ENCODE measurements at regions not wholly inside any gene's neighbourhood (a gene's known extent, or its start where the extent isn't known, plus 50 kb on each side); places are given as distances from the start of the nearest gene placed in this dataset.
"Not testable (repeated sequence)": the region's sequence is repeated elsewhere in the genome, so short reads cannot be mapped to it uniquely, and the experiment has no call there.

- no peak overlapping the region for H3K4me3 ChIP-seq
- no peak overlapping the region for H3K27ac ChIP-seq (ENCODE audit: low read depth in 1 of 2, low read length in 1 of 2)
- ATAC-seq (ENCODE audit: insufficient read depth, low FRiP score), result no peak
- H3K4me1 ChIP-seq (ENCODE audit: control insufficient read depth in 5 of 5, insufficient read depth in 5 of 5, low read length in 5 of 5), result peaks cover 0 to 22% (median 9%) of the 10 kb centered on the region in 5 donors
- no peak overlapping the region for H3K9ac ChIP-seq (ENCODE audit: insufficient read depth in 1 of 2, low read length in 2 of 2)
- peak in 2 of 3 donors; percentile 5 to 6 for DNase-seq
- no peaks in the 10 kb centered on the region for H3K9me3 ChIP-seq (ENCODE audit: control insufficient read depth in 4 of 4, insufficient read depth in 3 of 4, low read length in 3 of 4)
- H3K27me3 ChIP-seq (ENCODE audit: control insufficient read depth in 3 of 3, insufficient read depth in 3 of 3, low read length in 2 of 3), result no peaks in the 10 kb centered on the region
- H3K36me3 ChIP-seq (ENCODE audit: control insufficient read depth in 4 of 4, insufficient read depth in 4 of 4, low read length in 4 of 4), result peaks cover 0 to 3% (median 0%) of the 10 kb centered on the region in 4 donors
- WGBS, 2 donors, result 75 to 84% methylated on average over 2 of the region's 2 CpGs
- TF ChIP-seq CTCF (IDR thresholded peaks at IDR 0.05; ENCODE audit: control extremely low read depth, extremely low read depth), result no peak
Measured at GRCh38 chr4:158122501-158122900, 50.3 kb downstream of the GASK1B start.

DNA sequence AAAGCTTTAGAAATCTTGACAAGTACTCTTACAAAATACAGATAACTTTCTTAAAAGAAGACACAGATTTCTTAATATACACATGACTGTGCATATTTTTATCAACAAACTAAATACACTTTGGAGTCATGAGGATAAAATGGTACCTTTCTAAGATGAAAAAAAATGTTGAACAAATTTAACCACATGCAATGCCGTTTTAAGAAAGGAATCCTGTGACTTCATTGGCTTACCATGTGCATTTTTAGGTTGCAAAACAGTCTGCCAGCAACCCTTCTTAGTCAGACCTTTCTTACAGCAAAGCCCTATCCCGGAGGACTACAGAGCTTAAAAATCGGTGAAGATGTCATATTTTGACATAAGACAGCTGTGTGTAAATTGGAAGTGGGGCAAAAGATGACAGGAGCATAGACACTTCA, 51.7 kb downstream of the GASK1B start:
- peaks cover 0 to 22% (median 9%) of the 10 kb centered on the region in 5 donors for H3K4me1 ChIP-seq (ENCODE audit: control insufficient read depth in 5 of 5, insufficient read depth in 5 of 5, low read length in 5 of 5)
- H3K27ac ChIP-seq (ENCODE audit: low read depth in 1 of 2, low read length in 1 of 2), result peak overlapping the region in 1 of 2 donors; percentile 45
- no peaks in the 10 kb centered on the region for H3K9me3 ChIP-seq (ENCODE audit: control insufficient read depth in 4 of 4, insufficient read depth in 3 of 4, low read length in 3 of 4)
- no peaks in the 10 kb centered on the region for H3K36me3 ChIP-seq (ENCODE audit: control insufficient read depth in 4 of 4, insufficient read depth in 4 of 4, low read length in 4 of 4)
- H3K27me3 ChIP-seq (ENCODE audit: control insufficient read depth in 3 of 3, insufficient read depth in 3 of 3, low read length in 2 of 3), result no peaks in the 10 kb centered on the region
- WGBS, 2 donors, result 37 to 51% methylated on average over 3 of the region's 3 CpGs
- no peak overlapping the region for H3K9ac ChIP-seq (ENCODE audit: insufficient read depth in 1 of 2, low read length in 2 of 2)
- no peak for TF ChIP-seq CTCF (IDR thresholded peaks at IDR 0.05; ENCODE audit: control extremely low read depth, extremely low read depth)
- ATAC-seq (ENCODE audit: insufficient read depth, low FRiP score), result peak; percentile 75
- no peak overlapping the region for H3K4me3 ChIP-seq
- peak in 2 of 3 donors; percentile 39 to 83 for DNase-seq

DNA sequence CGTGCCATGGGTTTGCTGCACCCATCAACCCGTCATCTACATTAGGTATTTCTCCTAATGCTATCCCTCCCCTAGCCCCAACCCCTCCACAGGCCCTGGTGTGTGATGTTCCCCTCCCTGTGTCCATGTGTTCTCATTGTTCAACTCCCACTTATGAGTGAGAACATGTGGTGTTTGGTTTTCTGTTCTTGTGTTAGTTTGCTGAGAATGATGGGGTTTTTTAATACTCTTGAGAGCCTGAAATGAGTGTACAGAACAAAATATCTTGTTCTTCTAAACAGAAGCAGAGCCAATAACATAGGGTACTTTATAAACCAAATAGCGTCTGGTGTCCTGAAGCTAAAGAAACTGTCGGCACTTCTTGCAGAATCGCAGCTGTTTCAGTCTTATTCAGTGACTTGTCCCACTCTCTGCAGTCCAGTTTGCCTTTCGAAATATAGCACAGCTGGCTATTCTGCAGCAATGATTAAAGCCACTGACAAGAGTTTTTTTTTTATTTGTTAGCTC, 52.1 kb downstream of the GASK1B start:
- H3K27ac ChIP-seq (ENCODE audit: low read depth in 1 of 2, low read length in 1 of 2), result not testable (repeated sequence)
- WGBS, 2 donors, result 47 to 69% methylated on average over 6 of the region's 6 CpGs
- peak; percentile 60 for ATAC-seq (ENCODE audit: insufficient read depth, low FRiP score)

DNA sequence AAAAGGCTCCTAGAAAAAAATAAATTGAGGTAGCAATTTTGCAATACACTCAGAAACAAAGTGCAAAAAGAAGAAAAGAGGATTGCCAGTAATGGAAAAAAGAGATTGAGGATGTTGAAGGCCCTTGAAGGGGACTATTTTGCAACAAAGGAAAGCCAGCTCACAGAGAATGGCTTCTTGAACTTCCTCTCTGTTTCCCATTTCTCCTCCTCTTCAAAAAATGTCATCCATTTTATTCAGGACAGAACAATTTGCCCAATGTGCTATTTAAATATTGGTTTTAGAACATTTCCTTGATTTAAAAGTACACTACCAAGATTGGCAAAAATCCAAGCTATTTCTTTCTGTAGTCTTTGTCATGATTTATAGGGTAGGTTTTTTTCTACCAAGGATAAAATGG, 60.2 kb downstream of the GASK1B start:
- H3K27ac ChIP-seq (ENCODE audit: low read depth in 1 of 2, low read length in 1 of 2), result no peak overlapping the region
- H3K9me3 ChIP-seq (ENCODE audit: control insufficient read depth in 4 of 4, insufficient read depth in 3 of 4, low read length in 3 of 4), result no peaks in the 10 kb centered on the region
- H3K4me3 ChIP-seq, result no peak overlapping the region
- H3K9ac ChIP-seq (ENCODE audit: insufficient read depth in 1 of 2, low read length in 2 of 2), result no peak overlapping the region
- H3K4me1 ChIP-seq (ENCODE audit: control insufficient read depth in 5 of 5, insufficient read depth in 5 of 5, low read length in 5 of 5), result peaks cover 0 to 2% (median 0%) of the 10 kb centered on the region in 5 donors
- H3K27me3 ChIP-seq (ENCODE audit: control insufficient read depth in 3 of 3, insufficient read depth in 3 of 3, low read length in 2 of 3), result no peaks in the 10 kb centered on the region
- ATAC-seq (ENCODE audit: insufficient read depth, low FRiP score), result no peak
- H3K36me3 ChIP-seq (ENCODE audit: control insufficient read depth in 4 of 4, insufficient read depth in 4 of 4, low read length in 4 of 4), result no peaks in the 10 kb centered on the region
- TF ChIP-seq CTCF (IDR thresholded peaks at IDR 0.05; ENCODE audit: control extremely low read depth, extremely low read depth), result no peak
- no peak for DNase-seq

More for the DNA sequence above, 52.1 kb downstream of the GASK1B start:
- DNase-seq, result peak; percentile 66 to 95 (median 92)
- H3K4me3 ChIP-seq; H3K9ac ChIP-seq (ENCODE audit: insufficient read depth in 1 of 2, low read length in 2 of 2); H3K27me3 ChIP-seq (ENCODE audit: control insufficient read depth in 3 of 3, insufficient read depth in 3 of 3, low read length in 2 of 3); H3K9me3 ChIP-seq (ENCODE audit: control insufficient read depth in 4 of 4, insufficient read depth in 3 of 4, low read length in 3 of 4); H3K36me3 ChIP-seq (ENCODE audit: control insufficient read depth in 4 of 4, insufficient read depth in 4 of 4, low read length in 4 of 4): not testable (repeated sequence)
- H3K4me1 ChIP-seq (ENCODE audit: control insufficient read depth in 5 of 5, insufficient read depth in 5 of 5, low read length in 5 of 5), result peaks cover 0 to 22% (median 9%) of the 10 kb centered on the region in 5 donors

All from lung (tissue), 11 donors.